ENCODE measurements at regions not wholly inside any gene's neighbourhood (a gene's known extent, or its start where the extent isn't known, plus 50 kb on each side); places are given as distances from the start of the nearest gene placed in this dataset.

DNA sequence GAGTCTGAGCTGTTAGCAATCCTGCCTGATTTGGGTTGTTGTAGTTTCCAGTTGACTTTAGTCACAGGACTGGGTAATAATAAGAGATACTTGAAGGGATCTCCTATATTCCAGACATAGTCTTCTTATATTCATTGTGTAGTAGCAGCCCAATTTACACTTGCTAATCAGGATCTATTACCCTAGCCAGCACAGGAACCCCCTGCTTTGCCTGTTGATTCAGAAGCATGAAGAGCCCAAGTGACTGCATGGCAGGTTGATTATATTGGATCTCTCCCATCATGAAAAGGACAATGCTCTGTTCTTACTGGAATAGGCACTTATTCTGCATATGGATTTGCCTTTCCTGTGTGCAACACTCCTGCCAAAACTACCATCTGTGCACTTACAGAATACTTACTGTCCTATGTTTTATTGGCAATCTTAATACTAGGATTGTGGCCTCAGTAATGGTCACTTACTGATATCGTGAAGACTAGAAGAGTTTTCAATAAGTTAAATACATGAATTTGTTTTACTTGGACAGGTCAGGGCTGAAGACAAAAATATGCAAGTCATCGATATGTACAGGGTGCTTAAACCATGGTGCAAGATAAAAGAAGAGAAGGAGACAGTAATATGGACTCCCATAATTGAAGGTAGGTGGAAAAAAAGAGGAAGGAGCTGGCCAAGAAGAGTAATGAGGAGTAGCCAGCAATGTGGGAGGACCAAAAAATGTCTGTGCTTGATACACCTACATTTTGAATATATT, 304.1 kb downstream of the MCTP2 start:
- TF ChIP-seq ESRRG (CRISPR knock-in tag; IDR thresholded peaks at IDR 0.05) (no peak), OSR1 (CRISPR knock-in tag; IDR thresholded peaks at IDR 0.05) (no peak)
- no peak for ATAC-seq

DNA sequence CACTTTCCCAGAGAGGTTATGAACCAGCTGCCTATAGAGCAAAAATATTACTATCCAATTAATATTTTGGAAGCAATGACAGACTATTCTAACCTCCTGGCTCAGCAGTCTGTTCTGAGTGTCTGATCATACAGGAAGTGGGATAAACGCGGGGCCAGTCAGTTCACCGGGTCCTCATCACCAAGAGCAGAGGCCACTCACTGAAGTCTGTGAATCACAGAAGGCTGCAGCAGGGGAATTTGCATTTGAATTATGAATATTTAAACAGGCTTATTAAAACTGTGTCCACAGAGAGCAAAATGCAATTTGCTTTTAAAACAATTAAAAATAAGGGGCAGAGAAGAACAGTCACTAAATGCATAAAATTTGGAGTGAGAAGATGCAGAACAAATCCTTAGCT, 305.2 kb downstream of the MCTP2 start:
- TF ChIP-seq OSR1 (CRISPR knock-in tag; IDR thresholded peaks at IDR 0.05), result no peak
- TF ChIP-seq, protein P1, sequence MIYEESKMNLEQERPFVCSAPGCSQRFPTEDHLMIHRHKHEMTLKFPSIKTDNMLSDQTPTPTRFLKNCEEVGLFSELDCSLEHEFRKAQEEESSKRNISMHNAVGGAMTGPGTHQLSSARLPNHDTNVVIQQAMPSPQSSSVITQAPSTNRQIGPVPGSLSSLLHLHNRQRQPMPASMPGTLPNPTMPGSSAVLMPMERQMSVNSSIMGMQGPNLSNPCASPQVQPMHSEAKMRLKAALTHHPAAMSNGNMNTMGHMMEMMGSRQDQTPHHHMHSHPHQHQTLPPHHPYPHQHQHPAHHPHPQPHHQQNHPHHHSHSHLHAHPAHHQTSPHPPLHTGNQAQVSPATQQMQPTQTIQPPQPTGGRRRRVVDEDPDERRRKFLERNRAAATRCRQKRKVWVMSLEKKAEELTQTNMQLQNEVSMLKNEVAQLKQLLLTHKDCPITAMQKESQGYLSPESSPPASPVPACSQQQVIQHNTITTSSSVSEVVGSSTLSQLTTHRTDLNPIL (CRISPR knock-in tag; IDR thresholded peaks at IDR 0.05; ENCODE audit: low read depth), result no peak
- TF ChIP-seq TCF4 (CRISPR knock-in tag; IDR thresholded peaks at IDR 0.05; ENCODE audit: borderline replicate concordance), result no peak
- no peak for TF ChIP-seq CSDC2 (CRISPR knock-in tag; IDR thresholded peaks at IDR 0.05)
- no peak for TF ChIP-seq ZNF70 (CRISPR knock-in tag; IDR thresholded peaks at IDR 0.05)
- TF ChIP-seq RARB (CRISPR knock-in tag; IDR thresholded peaks at IDR 0.05), result no peak
- no peak for TF ChIP-seq ESRRG (CRISPR knock-in tag; IDR thresholded peaks at IDR 0.05)
- no peak for TF ChIP-seq ZNF8 (CRISPR knock-in tag; IDR thresholded peaks at IDR 0.05)
- TF ChIP-seq, protein P2, sequence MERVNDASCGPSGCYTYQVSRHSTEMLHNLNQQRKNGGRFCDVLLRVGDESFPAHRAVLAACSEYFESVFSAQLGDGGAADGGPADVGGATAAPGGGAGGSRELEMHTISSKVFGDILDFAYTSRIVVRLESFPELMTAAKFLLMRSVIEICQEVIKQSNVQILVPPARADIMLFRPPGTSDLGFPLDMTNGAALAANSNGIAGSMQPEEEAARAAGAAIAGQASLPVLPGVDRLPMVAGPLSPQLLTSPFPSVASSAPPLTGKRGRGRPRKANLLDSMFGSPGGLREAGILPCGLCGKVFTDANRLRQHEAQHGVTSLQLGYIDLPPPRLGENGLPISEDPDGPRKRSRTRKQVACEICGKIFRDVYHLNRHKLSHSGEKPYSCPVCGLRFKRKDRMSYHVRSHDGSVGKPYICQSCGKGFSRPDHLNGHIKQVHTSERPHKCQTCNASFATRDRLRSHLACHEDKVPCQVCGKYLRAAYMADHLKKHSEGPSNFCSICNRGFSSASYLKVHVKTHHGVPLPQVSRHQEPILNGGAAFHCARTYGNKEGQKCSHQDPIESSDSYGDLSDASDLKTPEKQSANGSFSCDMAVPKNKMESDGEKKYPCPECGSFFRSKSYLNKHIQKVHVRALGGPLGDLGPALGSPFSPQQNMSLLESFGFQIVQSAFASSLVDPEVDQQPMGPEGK (CRISPR knock-in tag; IDR thresholded peaks at IDR 0.05; ENCODE audit: borderline replicate concordance), result no peak
- TF ChIP-seq ZC3H10 (CRISPR knock-in tag; IDR thresholded peaks at IDR 0.05), result no peak
- no peak for TF ChIP-seq SNAI2 (CRISPR knock-in tag; IDR thresholded peaks at IDR 0.05)
- no peak for TF ChIP-seq ISL1 (CRISPR knock-in tag; IDR thresholded peaks at IDR 0.05)
- no peak for TF ChIP-seq GLIS3 (CRISPR knock-in tag; IDR thresholded peaks at IDR 0.05)
- TF ChIP-seq, protein P3, sequence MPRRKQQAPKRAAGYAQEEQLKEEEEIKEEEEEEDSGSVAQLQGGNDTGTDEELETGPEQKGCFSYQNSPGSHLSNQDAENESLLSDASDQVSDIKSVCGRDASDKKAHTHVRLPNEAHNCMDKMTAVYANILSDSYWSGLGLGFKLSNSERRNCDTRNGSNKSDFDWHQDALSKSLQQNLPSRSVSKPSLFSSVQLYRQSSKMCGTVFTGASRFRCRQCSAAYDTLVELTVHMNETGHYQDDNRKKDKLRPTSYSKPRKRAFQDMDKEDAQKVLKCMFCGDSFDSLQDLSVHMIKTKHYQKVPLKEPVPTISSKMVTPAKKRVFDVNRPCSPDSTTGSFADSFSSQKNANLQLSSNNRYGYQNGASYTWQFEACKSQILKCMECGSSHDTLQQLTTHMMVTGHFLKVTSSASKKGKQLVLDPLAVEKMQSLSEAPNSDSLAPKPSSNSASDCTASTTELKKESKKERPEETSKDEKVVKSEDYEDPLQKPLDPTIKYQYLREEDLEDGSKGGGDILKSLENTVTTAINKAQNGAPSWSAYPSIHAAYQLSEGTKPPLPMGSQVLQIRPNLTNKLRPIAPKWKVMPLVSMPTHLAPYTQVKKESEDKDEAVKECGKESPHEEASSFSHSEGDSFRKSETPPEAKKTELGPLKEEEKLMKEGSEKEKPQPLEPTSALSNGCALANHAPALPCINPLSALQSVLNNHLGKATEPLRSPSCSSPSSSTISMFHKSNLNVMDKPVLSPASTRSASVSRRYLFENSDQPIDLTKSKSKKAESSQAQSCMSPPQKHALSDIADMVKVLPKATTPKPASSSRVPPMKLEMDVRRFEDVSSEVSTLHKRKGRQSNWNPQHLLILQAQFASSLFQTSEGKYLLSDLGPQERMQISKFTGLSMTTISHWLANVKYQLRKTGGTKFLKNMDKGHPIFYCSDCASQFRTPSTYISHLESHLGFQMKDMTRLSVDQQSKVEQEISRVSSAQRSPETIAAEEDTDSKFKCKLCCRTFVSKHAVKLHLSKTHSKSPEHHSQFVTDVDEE (CRISPR knock-in tag; IDR thresholded peaks at IDR 0.05), result no peak
- TF ChIP-seq BACH2 (CRISPR knock-in tag; IDR thresholded peaks at IDR 0.05; ENCODE audit: borderline replicate concordance), result no peak
- TF ChIP-seq, protein P4, sequence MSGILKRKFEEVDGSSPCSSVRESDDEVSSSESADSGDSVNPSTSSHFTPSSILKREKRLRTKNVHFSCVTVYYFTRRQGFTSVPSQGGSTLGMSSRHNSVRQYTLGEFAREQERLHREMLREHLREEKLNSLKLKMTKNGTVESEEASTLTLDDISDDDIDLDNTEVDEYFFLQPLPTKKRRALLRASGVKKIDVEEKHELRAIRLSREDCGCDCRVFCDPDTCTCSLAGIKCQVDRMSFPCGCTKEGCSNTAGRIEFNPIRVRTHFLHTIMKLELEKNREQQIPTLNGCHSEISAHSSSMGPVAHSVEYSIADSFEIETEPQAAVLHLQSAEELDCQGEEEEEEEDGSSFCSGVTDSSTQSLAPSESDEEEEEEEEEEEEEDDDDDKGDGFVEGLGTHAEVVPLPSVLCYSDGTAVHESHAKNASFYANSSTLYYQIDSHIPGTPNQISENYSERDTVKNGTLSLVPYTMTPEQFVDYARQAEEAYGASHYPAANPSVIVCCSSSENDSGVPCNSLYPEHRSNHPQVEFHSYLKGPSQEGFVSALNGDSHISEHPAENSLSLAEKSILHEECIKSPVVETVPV (CRISPR knock-in tag; IDR thresholded peaks at IDR 0.05), result no peak
- TF ChIP-seq, protein P5, sequence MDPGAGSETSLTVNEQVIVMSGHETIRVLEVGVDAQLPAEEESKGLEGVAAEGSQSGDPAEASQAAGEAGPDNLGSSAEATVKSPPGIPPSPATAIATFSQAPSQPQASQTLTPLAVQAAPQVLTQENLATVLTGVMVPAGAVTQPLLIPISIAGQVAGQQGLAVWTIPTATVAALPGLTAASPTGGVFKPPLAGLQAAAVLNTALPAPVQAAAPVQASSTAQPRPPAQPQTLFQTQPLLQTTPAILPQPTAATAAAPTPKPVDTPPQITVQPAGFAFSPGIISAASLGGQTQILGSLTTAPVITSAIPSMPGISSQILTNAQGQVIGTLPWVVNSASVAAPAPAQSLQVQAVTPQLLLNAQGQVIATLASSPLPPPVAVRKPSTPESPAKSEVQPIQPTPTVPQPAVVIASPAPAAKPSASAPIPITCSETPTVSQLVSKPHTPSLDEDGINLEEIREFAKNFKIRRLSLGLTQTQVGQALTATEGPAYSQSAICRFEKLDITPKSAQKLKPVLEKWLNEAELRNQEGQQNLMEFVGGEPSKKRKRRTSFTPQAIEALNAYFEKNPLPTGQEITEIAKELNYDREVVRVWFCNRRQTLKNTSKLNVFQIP (CRISPR knock-in tag; IDR thresholded peaks at IDR 0.05; ENCODE audit: borderline replicate concordance, low read depth), result no peak
- TF ChIP-seq ZFP30 (CRISPR knock-in tag; IDR thresholded peaks at IDR 0.05), result no peak
- TF ChIP-seq TOX (CRISPR knock-in tag; IDR thresholded peaks at IDR 0.05; ENCODE audit: borderline replicate concordance), result no peak
- no peak for ATAC-seq

DNA sequence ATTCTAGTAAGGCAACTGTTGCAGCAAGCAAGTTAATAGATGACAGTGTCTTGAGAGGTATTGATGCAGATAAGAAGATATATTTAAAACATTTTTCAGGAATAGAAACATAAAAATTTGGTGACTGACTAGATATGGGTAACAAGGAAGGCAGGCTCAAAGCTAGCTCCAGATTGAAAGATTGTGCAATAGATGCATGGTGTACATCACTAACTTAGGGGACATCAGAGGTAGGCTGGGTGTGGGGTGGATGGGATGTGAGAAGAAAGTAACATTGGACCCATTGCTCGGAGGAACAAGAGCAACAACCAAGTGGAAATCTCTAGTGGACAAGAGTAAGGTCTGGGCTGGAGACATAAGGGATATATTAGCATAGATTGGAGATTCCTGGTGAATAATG, 306.9 kb downstream of the MCTP2 start:
- TF ChIP-seq ESRRG (CRISPR knock-in tag; IDR thresholded peaks at IDR 0.05) (no peak), ZFP30 (CRISPR knock-in tag; IDR thresholded peaks at IDR 0.05) (no peak), ZNF565 (CRISPR knock-in tag; conservative IDR thresholded peaks at IDR 0.05; ENCODE audit: low read depth) (no peak), ZC3H10 (CRISPR knock-in tag; IDR thresholded peaks at IDR 0.05) (no peak), TCF4 (CRISPR knock-in tag; IDR thresholded peaks at IDR 0.05; ENCODE audit: borderline replicate concordance) (no peak), SNAI2 (CRISPR knock-in tag; IDR thresholded peaks at IDR 0.05) (no peak), RARB (CRISPR knock-in tag; IDR thresholded peaks at IDR 0.05) (no peak), BACH2 (CRISPR knock-in tag; IDR thresholded peaks at IDR 0.05; ENCODE audit: borderline replicate concordance) (no peak), ZNF8 (CRISPR knock-in tag; IDR thresholded peaks at IDR 0.05) (no peak), GLIS3 (CRISPR knock-in tag; IDR thresholded peaks at IDR 0.05) (no peak), TOX (CRISPR knock-in tag; IDR thresholded peaks at IDR 0.05; ENCODE audit: borderline replicate concordance) (no peak), CSDC2 (CRISPR knock-in tag; IDR thresholded peaks at IDR 0.05) (no peak)
- TF ChIP-seq, protein P5 (CRISPR knock-in tag; IDR thresholded peaks at IDR 0.05; ENCODE audit: borderline replicate concordance, low read depth), result no peak
- TF ChIP-seq, protein P1 (CRISPR knock-in tag; IDR thresholded peaks at IDR 0.05; ENCODE audit: low read depth), result no peak
- TF ChIP-seq, protein P2 (CRISPR knock-in tag; IDR thresholded peaks at IDR 0.05; ENCODE audit: borderline replicate concordance), result no peak
- ATAC-seq, result no peak

Measured in SK-N-SH treated with all-trans-retinoic acid at 6 μM for 48 hours (cell line).